ENCODE measurements at regions not wholly inside any gene's neighbourhood (a gene's known extent, or its start where the extent isn't known, plus 50 kb on each side); places are given as distances from the start of the nearest gene placed in this dataset.

- no peaks in the 10 kb centered on the region for H3K27me3 ChIP-seq
- intact Hi-C loops (cut with DNase I; ENCODE audit: low total_unique reads): no loop called here
- H3K27ac ChIP-seq: no peak overlapping the region
- no peak for DNase-seq (ENCODE audit: low spot score in 2 of 2)
- H3K4me1 ChIP-seq: no peaks in the 10 kb centered on the region
- H3K4me3 ChIP-seq: no peak overlapping the region
- H3K9me3 ChIP-seq: no peaks in the 10 kb centered on the region
- TF ChIP-seq CTCF (IDR thresholded peaks at IDR 0.05): no peak
- no peak for TF ChIP-seq POLR2A (IDR thresholded peaks at IDR 0.05)
- no peak for TF ChIP-seq POLR2AphosphoS5 (IDR thresholded peaks at IDR 0.05)
- no peaks in the 10 kb centered on the region for H3K36me3 ChIP-seq
Measured at GRCh38 chr17:69711541-69711940, 297.0 kb downstream of the MAP2K6 start.

- TF ChIP-seq CTCF (IDR thresholded peaks at IDR 0.05): no peak
- TF ChIP-seq POLR2AphosphoS5 (IDR thresholded peaks at IDR 0.05): no peak
- TF ChIP-seq POLR2A (IDR thresholded peaks at IDR 0.05): no peak
- intact Hi-C loops (cut with DNase I; ENCODE audit: low total_unique reads): no loop called here
- Histone ChIP-seq H3K4me1 (no peaks in the 10 kb centered on the region), H3K27ac (no peak overlapping the region), H3K4me3 (no peak overlapping the region), H3K27me3 (no peaks in the 10 kb centered on the region), H3K36me3 (no peaks in the 10 kb centered on the region), H3K9me3 (no peaks in the 10 kb centered on the region)
- no peak for DNase-seq (ENCODE audit: low spot score in 2 of 2)
Measured at GRCh38 chr17:69712801-69713311, 298.4 kb downstream of the MAP2K6 start.

GRCh38 chr17:69713815-69714214 is 299.3 kb downstream of the MAP2K6 start:
- intact Hi-C loops (cut with DNase I; ENCODE audit: low total_unique reads): no loop called here

GRCh38 chr17:69714669-69715068 is 300.2 kb downstream of the MAP2K6 start:
- intact Hi-C loops (cut with DNase I; ENCODE audit: low total_unique reads): no loop called here
- no peak overlapping the region for H3K4me3 ChIP-seq
- H3K4me1 ChIP-seq: no peaks in the 10 kb centered on the region
- H3K36me3 ChIP-seq: no peaks in the 10 kb centered on the region
- no peaks in the 10 kb centered on the region for H3K9me3 ChIP-seq
- DNase-seq (ENCODE audit: low spot score in 2 of 2): no peak
- H3K27me3 ChIP-seq: no peaks in the 10 kb centered on the region
- TF ChIP-seq CTCF (IDR thresholded peaks at IDR 0.05) (no peak), POLR2A (IDR thresholded peaks at IDR 0.05) (no peak), POLR2AphosphoS5 (IDR thresholded peaks at IDR 0.05) (no peak)
- no peak overlapping the region for H3K27ac ChIP-seq

More at GRCh38 chr17:69713815-69714214, 299.3 kb downstream of the MAP2K6 start:
- no peaks in the 10 kb centered on the region for H3K4me1 ChIP-seq
- H3K27ac ChIP-seq: no peak overlapping the region
- H3K4me3 ChIP-seq: no peak overlapping the region
- no peaks in the 10 kb centered on the region for H3K9me3 ChIP-seq
- TF ChIP-seq CTCF (IDR thresholded peaks at IDR 0.05) (no peak), POLR2A (IDR thresholded peaks at IDR 0.05) (no peak), POLR2AphosphoS5 (IDR thresholded peaks at IDR 0.05) (no peak)
- H3K27me3 ChIP-seq: no peaks in the 10 kb centered on the region
- DNase-seq (ENCODE audit: low spot score in 2 of 2): no peak
- no peaks in the 10 kb centered on the region for H3K36me3 ChIP-seq

- Histone ChIP-seq H3K4me3 (no peak overlapping the region), H3K4me1 (no peaks in the 10 kb centered on the region), H3K27me3 (no peaks in the 10 kb centered on the region), H3K9me3 (no peaks in the 10 kb centered on the region), H3K27ac (no peak overlapping the region), H3K36me3 (no peaks in the 10 kb centered on the region)
- no peak for DNase-seq (ENCODE audit: low spot score in 2 of 2)
- intact Hi-C loops (cut with DNase I; ENCODE audit: low total_unique reads): no loop called here
- TF ChIP-seq POLR2A (IDR thresholded peaks at IDR 0.05) (no peak), POLR2AphosphoS5 (IDR thresholded peaks at IDR 0.05) (no peak), CTCF (IDR thresholded peaks at IDR 0.05) (no peak)
Measured at GRCh38 chr17:69715656-69716055, 301.2 kb downstream of the MAP2K6 start.

Measured in breast epithelium (tissue), 4 donors.